ENCODE measurements at regions not wholly inside any gene's neighbourhood (a gene's known extent, or its start where the extent isn't known, plus 50 kb on each side); places are given as distances from the start of the nearest gene placed in this dataset.

- Histone ChIP-seq H3K27ac (no peak overlapping the region), H3K27me3 (no peaks in the 10 kb centered on the region), H3K9me3 (no peaks in the 10 kb centered on the region), H3K36me3 (no peaks in the 10 kb centered on the region), H3K4me3 (no peak overlapping the region), H3K4me1 (no peaks in the 10 kb centered on the region)
- TF ChIP-seq CTCF (IDR thresholded peaks at IDR 0.05): peak in 8 of 9 donors; percentile 33 to 68 (median 57)
- 32 to 37% methylated on average over 7 of the region's 7 CpGs for WGBS, 2 donors
- DNase-seq (peak in 1 of 2 donors; percentile 23), ATAC-seq (peak in 4 of 8 donors; percentile 37 to 87 (median 70))
- intact Hi-C loops (cut with DNase I): loop anchor here in 8 of 10 donors (1.0 to 10.0 kb wide), 5 partner anchors 90 to 98 kb away; no protein-coding TSS in a partner anchor
Observed at GRCh38 chr18:67104700-67105284, 411.7 kb downstream of the DSEL start.

GRCh38 chr18:67094123-67094522, 422.4 kb downstream of the DSEL start:
- WGBS, 2 donors: 80 to 81% methylated on average over 2 of the region's 2 CpGs
- TF ChIP-seq CTCF (IDR thresholded peaks at IDR 0.05): no peak
- no peaks in the 10 kb centered on the region for H3K36me3 ChIP-seq
- H3K4me1 ChIP-seq: no peaks in the 10 kb centered on the region
- no peak overlapping the region for H3K4me3 ChIP-seq
- intact Hi-C loops (cut with DNase I): no loop called here
- no peaks in the 10 kb centered on the region for H3K27me3 ChIP-seq
- DNase-seq (no peak), ATAC-seq (no peak)
- H3K27ac ChIP-seq: no peak overlapping the region
- peaks cover 0 to 3% (median 0%) of the 10 kb centered on the region in 11 donors for H3K9me3 ChIP-seq

- 34 to 46% methylated on average over 1 of the region's 1 CpG for WGBS, 2 donors
Observed at GRCh38 chr18:67092141-67092540, 424.4 kb downstream of the DSEL start.

GRCh38 chr18:67081482-67082211, 434.9 kb downstream of the DSEL start:
- no peaks in the 10 kb centered on the region for H3K27me3 ChIP-seq
- no peak for TF ChIP-seq CTCF (IDR thresholded peaks at IDR 0.05)

More at GRCh38 chr18:67092141-67092540, 424.4 kb downstream of the DSEL start:
- no peak for TF ChIP-seq CTCF (IDR thresholded peaks at IDR 0.05)
- Histone ChIP-seq H3K27me3 (no peaks in the 10 kb centered on the region), H3K9me3 (peaks cover 0 to 3% (median 0%) of the 10 kb centered on the region in 11 donors), H3K36me3 (no peaks in the 10 kb centered on the region), H3K4me3 (no peak overlapping the region), H3K27ac (no peak overlapping the region), H3K4me1 (no peaks in the 10 kb centered on the region)
- no peak for DNase-seq
- intact Hi-C loops (cut with DNase I): no loop called here
- ATAC-seq: no peak

More at GRCh38 chr18:67081482-67082211, 434.9 kb downstream of the DSEL start:
- no peak overlapping the region for H3K27ac ChIP-seq
- intact Hi-C loops (cut with DNase I): no loop called here
- DNase-seq (no peak), ATAC-seq (no peak)
- H3K9me3 ChIP-seq: no peaks in the 10 kb centered on the region
- no peaks in the 10 kb centered on the region for H3K36me3 ChIP-seq
- 68 to 78% methylated on average over 3 of the region's 3 CpGs for WGBS, 2 donors
- H3K4me3 ChIP-seq: no peak overlapping the region
- H3K4me1 ChIP-seq: no peaks in the 10 kb centered on the region

All from heart right ventricle (tissue), 16 donors.